KMS-11 (cell line): ENCODE measurements at regions not wholly inside any gene's neighbourhood (a gene's known extent, or its start where the extent isn't known, plus 50 kb on each side); places are given as distances from the start of the nearest gene placed in this dataset.

ENCODE experiments used
- H2AFZ ChIP-seq: fragments of 200-600 bp; sonication (generic); 2 replicates; pipeline ENCODE4 v1.6.1; 2016; ENCODE audit warnings: antibody characterized with exemption, mixed run types, low read depth
- H3K27ac ChIP-seq: fragments of 200-600 bp; sonication (generic); 2 replicates; pipeline ENCODE4 v1.6.1; 2016; ENCODE audit warnings: mild to moderate bottlenecking, mixed run types
- H3K27me3 ChIP-seq: fragments of 200-600 bp; sonication (generic); 2 replicates; pipeline ENCODE4 v1.6.1; 2017; ENCODE audit warnings: mild to moderate bottlenecking, low read depth, mixed run types, moderate library complexity; ENCODE audit not compliant: insufficient read depth
- H3K36me3 ChIP-seq: fragments of 200-600 bp; sonication (generic); 2 replicates; pipeline ENCODE4 v1.6.1; 2017; ENCODE audit warnings: mild to moderate bottlenecking, mixed run types; ENCODE audit not compliant: insufficient read depth
- H3K4me1 ChIP-seq: fragments of 200-600 bp; sonication (generic); 2 replicates; pipeline ENCODE4 v1.6.1; 2016; ENCODE audit warnings: mild to moderate bottlenecking, low read depth, mixed run types; ENCODE audit not compliant: poor library complexity, severe bottlenecking
- H3K4me2 ChIP-seq: fragments of 200-600 bp; sonication (generic); 2 replicates; pipeline ENCODE4 v1.7.0; 2016; ENCODE audit warnings: mild to moderate bottlenecking, mixed run types
- H3K4me3 ChIP-seq: fragments of 200-600 bp; sonication (generic); IDR thresholded peaks from 2 replicates; pipeline ENCODE4 v1.6.1; 2017; ENCODE audit warnings: low read depth, low read length, mixed read lengths; ENCODE audit not compliant: insufficient read depth
- H3K79me2 ChIP-seq: fragments of 200-600 bp; sonication (generic); 2 replicates; pipeline ENCODE4 v1.6.1; 2016; ENCODE audit warnings: low read depth, mixed run types; ENCODE audit not compliant: insufficient read depth
- H3K9ac ChIP-seq: fragments of 200-600 bp; sonication (generic); 2 replicates; pipeline ENCODE4 v1.6.1; 2016; ENCODE audit warnings: mild to moderate bottlenecking, mixed run types
- H4K20me1 ChIP-seq: fragments of 200-600 bp; sonication (generic); 2 replicates; pipeline ENCODE4 v1.6.1; 2016; ENCODE audit warnings: mild to moderate bottlenecking, mixed run types; ENCODE audit not compliant: insufficient read depth
- TF ChIP-seq, protein P1 (sequence below): fragments of 200-600 bp; sonication (generic); conservative IDR thresholded peaks from 2 replicates; pipeline ENCODE4 v1.6.1; 2017; ENCODE audit warnings: low read depth, mild to moderate bottlenecking, antibody characterized with exemption, low read length, moderate library complexity, mixed read lengths

DNA sequence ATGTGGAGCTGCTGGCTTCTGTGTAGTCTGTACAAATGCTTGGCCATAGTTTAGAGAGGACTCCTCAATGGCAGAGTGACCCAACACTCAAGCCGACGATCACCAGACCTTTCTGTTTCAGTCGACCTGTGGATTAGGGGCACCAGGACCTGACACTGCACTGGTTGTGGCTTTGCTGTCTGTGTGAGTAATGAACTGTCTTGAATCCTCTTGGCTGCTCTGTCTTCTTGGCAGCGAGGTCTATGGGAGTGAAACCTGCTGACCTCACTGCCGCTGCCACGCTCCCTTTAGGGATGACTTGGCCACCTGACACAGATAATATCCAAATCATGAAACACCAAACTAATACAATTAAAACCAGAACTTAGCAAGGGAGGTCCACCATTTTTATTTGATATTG is 83.5 kb upstream of the C14orf180 start:
- Histone ChIP-seq H3K4me3 (no peak overlapping the region), H3K27me3 (peaks cover 8% of the 10 kb centered on the region; the same call in 1 of the 2 replicates), H3K36me3 (no peaks in the 10 kb centered on the region), H4K20me1 (no peaks in the 10 kb centered on the region), H3K27ac (no peak overlapping the region), H3K79me2 (no peaks in the 10 kb centered on the region), H3K9ac (no peak overlapping the region), H3K4me1 (no peaks in the 10 kb centered on the region), H3K4me2 (no peak overlapping the region), H2AFZ (no peak overlapping the region)
- TF ChIP-seq, protein P1, sequence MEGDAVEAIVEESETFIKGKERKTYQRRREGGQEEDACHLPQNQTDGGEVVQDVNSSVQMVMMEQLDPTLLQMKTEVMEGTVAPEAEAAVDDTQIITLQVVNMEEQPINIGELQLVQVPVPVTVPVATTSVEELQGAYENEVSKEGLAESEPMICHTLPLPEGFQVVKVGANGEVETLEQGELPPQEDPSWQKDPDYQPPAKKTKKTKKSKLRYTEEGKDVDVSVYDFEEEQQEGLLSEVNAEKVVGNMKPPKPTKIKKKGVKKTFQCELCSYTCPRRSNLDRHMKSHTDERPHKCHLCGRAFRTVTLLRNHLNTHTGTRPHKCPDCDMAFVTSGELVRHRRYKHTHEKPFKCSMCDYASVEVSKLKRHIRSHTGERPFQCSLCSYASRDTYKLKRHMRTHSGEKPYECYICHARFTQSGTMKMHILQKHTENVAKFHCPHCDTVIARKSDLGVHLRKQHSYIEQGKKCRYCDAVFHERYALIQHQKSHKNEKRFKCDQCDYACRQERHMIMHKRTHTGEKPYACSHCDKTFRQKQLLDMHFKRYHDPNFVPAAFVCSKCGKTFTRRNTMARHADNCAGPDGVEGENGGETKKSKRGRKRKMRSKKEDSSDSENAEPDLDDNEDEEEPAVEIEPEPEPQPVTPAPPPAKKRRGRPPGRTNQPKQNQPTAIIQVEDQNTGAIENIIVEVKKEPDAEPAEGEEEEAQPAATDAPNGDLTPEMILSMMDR, result no peak

DNA sequence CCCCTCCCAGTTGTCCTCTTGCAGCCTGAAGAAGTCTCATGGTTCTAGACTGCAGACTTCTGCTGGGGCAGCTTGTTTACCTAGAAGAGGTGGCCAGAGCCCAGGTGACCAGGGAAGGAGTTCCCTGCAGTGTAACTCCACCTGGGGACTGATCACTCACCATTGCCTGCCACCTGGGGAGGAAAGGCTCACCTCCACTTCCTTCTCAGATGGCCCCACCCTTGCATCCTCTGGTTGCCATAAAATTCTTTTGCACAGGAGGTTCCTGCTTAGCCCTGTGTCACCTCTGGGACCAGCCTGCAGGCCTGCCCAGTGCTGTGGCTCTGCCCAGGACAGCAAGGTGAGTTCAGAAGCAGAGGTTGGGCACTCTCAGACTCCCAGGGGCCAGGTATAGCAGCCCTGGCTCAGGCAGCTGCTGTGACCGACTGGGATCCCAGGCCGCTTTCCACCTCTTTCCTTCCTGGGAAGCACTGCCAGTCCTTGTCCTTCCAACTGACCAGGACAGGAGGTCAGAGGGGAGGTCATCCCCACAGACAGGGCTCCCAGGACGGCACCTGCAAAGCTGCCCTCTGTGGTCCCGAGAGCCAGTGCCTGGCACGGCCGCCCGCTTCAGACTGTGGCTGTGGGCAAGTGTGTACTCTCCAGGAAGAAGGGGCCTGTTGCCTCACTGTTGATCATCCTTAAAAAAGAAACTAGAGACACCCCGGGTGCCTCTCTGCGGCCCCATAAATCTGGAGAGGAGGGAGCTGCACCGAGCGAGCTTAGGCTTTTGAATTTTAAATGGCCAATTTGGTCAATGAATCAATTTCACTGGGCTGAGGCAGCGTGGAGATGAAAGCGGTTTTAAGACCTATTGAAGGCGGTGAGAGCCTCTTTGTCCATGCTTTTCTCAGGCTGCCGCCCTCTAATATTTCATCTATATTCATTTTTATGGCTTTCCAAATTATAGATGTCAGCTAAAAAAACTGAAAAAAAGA is 79.5 kb upstream of the C14orf180 start:
- Histone ChIP-seq H3K79me2 (no peaks in the 10 kb centered on the region), H4K20me1 (no peaks in the 10 kb centered on the region), H3K36me3 (no peaks in the 10 kb centered on the region), H2AFZ (no peak overlapping the region), H3K4me3 (no peak overlapping the region), H3K4me2 (no peak overlapping the region), H3K27ac (no peak overlapping the region), H3K4me1 (no peaks in the 10 kb centered on the region), H3K27me3 (peaks cover 3% of the 10 kb centered on the region; the same call in 1 of the 2 replicates), H3K9ac (no peak overlapping the region)
- TF ChIP-seq, protein P1, result no peak

DNA sequence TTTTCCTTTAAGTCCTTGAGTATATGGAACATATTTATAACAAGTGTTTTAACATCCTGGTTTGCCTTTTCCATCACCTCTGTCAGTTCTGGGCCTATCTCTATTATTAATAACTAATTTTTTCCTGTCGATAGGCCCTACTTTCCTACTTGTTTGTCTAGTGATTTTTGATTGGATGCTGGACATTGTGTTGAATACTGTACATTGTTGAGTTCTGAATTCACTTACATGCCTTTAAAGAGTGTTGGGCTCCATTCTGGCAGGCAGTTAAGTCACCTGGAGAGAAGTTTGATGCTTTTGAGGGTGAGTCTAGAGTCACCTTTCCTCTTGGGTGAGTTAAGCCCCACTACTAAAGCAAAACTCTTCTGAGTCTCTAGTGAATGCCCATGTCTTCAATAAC is 77.5 kb upstream of the C14orf180 start:
- Histone ChIP-seq H3K9ac (no peak overlapping the region), H3K27ac (no peak overlapping the region), H3K79me2 (no peaks in the 10 kb centered on the region), H3K36me3 (no peaks in the 10 kb centered on the region), H2AFZ (no peak overlapping the region), H3K4me2 (no peak overlapping the region), H3K4me3 (no peak overlapping the region), H3K27me3 (peaks cover 3% of the 10 kb centered on the region; the same call in 1 of the 2 replicates), H3K4me1 (no peaks in the 10 kb centered on the region), H4K20me1 (no peaks in the 10 kb centered on the region)
- TF ChIP-seq, protein P1, result no peak

DNA sequence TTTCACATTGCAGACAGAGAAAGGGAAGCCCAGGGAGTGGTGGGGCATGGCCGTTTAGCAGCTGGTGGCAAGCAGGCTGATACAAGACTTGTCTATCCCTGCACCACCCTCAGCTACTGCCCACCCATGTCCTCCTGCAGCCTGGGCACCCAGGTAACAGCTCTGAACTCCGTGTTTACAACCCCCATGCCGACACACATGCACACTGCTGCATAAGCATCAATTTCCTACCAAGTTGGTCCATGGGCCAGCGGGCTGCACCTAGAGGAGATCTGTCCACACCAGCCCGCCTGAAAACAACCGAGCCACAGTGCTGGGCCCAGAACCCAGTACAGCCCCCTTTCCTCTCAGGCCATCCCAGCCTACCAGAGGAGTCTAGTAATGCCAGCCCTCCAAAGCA is 75.9 kb upstream of the C14orf180 start:
- Histone ChIP-seq H3K4me2 (no peak overlapping the region), H3K27me3 (peaks cover 6% of the 10 kb centered on the region; the same call in 1 of the 2 replicates), H3K27ac (no peak overlapping the region), H3K4me3 (no peak overlapping the region), H3K79me2 (no peaks in the 10 kb centered on the region), H2AFZ (no peak overlapping the region), H4K20me1 (no peaks in the 10 kb centered on the region), H3K9ac (no peak overlapping the region), H3K4me1 (no peaks in the 10 kb centered on the region), H3K36me3 (no peaks in the 10 kb centered on the region)
- TF ChIP-seq, protein P1, result no peak
